ENCODE measurements at regions not wholly inside any gene's neighbourhood (a gene's known extent, or its start where the extent isn't known, plus 50 kb on each side); places are given as distances from the start of the nearest gene placed in this dataset.
A peak's percentile ranks its signal among the peaks of the same experiment; 100 is the strongest.

DNA sequence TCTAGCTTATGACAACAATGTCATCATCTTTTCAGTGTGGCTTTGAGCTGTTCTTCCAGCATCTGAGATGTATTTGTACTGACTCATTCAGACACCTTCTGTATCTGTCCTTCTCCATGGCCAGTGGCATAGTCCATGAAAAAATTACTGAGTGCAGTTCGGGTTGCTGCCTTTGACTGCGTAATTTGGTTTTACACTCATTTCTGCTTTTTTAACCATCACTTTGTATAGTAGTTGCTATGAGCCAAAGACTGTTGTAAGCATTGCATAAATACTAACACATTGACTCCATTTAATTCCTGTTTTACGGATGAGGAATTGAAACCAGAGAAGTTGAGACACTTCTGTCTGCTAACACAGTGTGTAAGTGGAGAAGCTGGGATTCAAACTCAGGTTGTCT lies 190.7 kb upstream of the MID1 start:
- H3K9me3 ChIP-seq (ENCODE audit: control insufficient read depth, insufficient read depth, low read length) = no peaks in the 10 kb centered on the region
- H3K36me3 ChIP-seq (ENCODE audit: insufficient read depth, low read length) = no peaks in the 10 kb centered on the region
- no peak overlapping the region for H3K9ac ChIP-seq (ENCODE audit: low read depth, low read length)
- no peaks in the 10 kb centered on the region for H3K4me1 ChIP-seq (ENCODE audit: insufficient read depth, low read length)

DNA sequence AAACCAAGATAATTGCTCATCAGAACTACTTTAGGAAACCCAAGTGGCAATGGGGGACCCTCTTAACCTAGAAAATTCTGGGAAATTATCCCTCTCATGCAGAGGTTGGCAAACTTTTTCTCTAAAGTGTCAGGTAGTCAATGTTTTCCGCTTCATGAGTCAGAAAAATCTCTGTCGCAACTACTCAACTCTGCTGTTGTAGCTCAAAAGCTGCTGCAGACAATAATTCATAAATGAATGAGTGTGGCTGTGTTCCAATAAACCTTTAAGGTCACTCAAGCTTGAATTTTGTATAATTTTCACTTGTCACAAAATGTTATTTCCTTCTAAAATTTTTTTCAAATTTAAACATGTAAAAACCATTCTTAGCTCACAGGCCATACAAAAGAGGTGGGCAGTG lies 193.4 kb upstream of the MID1 start:
- no peaks in the 10 kb centered on the region for H3K9me3 ChIP-seq (ENCODE audit: control insufficient read depth, insufficient read depth, low read length)
- no peak overlapping the region for H3K9ac ChIP-seq (ENCODE audit: low read depth, low read length)
- no peaks in the 10 kb centered on the region for H3K4me1 ChIP-seq (ENCODE audit: insufficient read depth, low read length)
- H3K36me3 ChIP-seq (ENCODE audit: insufficient read depth, low read length) = no peaks in the 10 kb centered on the region

DNA sequence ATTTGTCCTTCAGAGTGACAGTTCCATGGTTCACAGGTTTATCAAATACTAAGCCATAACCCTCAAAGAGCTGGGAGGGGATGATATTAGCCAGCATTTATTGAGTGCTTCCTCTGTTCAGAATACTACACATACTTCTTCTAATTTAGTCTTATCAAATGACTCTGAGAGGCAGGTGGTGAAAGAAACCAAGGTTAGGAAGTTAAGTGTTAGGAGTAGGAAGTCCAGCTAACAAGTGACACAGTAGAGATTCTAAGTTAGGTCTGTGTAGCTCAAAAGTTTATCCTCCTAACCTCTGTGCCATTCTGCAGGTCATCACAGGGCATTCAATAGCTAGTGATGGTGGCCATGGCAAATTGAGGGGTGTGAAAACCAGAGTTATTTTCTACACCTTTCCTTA lies 198.3 kb upstream of the MID1 start:
- Histone ChIP-seq H3K36me3 (ENCODE audit: insufficient read depth, low read length) (no peaks in the 10 kb centered on the region), H3K9ac (ENCODE audit: low read depth, low read length) (no peak overlapping the region), H3K4me1 (ENCODE audit: insufficient read depth, low read length) (no peaks in the 10 kb centered on the region), H3K9me3 (ENCODE audit: control insufficient read depth, insufficient read depth, low read length) (no peaks in the 10 kb centered on the region)

DNA sequence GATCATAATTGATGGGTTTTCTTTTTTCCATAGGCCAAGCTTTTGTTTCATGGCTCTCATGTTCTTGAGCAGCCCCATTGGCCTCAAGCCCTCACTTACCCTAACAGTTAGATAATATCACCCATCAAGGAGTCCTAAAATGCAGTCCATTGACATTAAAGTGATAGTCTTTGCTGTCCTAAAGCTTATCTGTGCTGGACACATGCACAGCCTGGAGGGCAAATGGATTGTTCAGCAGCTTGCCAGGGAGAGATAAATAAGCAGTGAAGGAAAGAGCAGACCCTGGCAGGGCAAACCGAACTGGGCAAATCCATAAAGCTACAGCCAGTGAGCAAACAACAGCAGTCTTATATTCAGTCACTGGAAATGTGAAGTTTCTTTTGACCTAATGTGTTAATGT lies 199.6 kb upstream of the MID1 start:
- no peaks in the 10 kb centered on the region for H3K4me1 ChIP-seq (ENCODE audit: insufficient read depth, low read length)
- H3K36me3 ChIP-seq (ENCODE audit: insufficient read depth, low read length) = no peaks in the 10 kb centered on the region
- no peaks in the 10 kb centered on the region for H3K9me3 ChIP-seq (ENCODE audit: control insufficient read depth, insufficient read depth, low read length)
- H3K9ac ChIP-seq (ENCODE audit: low read depth, low read length) = no peak overlapping the region

- no peaks in the 10 kb centered on the region for H3K36me3 ChIP-seq (ENCODE audit: insufficient read depth, low read length)
- no peaks in the 10 kb centered on the region for H3K4me1 ChIP-seq (ENCODE audit: insufficient read depth, low read length)
- no peaks in the 10 kb centered on the region for H3K9me3 ChIP-seq (ENCODE audit: control insufficient read depth, insufficient read depth, low read length)
- H3K9ac ChIP-seq (ENCODE audit: low read depth, low read length) = no peak overlapping the region
These were observed 200.9 kb upstream of the MID1 start for GRCh38 chrX:10821293-10821692.

- H3K9ac ChIP-seq (ENCODE audit: low read depth, low read length) = no peak overlapping the region
- no peaks in the 10 kb centered on the region for H3K36me3 ChIP-seq (ENCODE audit: insufficient read depth, low read length)
- H3K4me1 ChIP-seq (ENCODE audit: insufficient read depth, low read length) = peaks cover 4% of the 10 kb centered on the region; the same call in 1 of the 2 replicates
- no peaks in the 10 kb centered on the region for H3K9me3 ChIP-seq (ENCODE audit: control insufficient read depth, insufficient read depth, low read length)
These were observed 207.7 kb upstream of the MID1 start for GRCh38 chrX:10828036-10828435.

- no peaks in the 10 kb centered on the region for H3K36me3 ChIP-seq (ENCODE audit: insufficient read depth, low read length)
- H3K4me1 ChIP-seq (ENCODE audit: insufficient read depth, low read length) = peaks cover 4% of the 10 kb centered on the region; the same call in 1 of the 2 replicates
- no peak overlapping the region for H3K9ac ChIP-seq (ENCODE audit: low read depth, low read length)
- no peaks in the 10 kb centered on the region for H3K9me3 ChIP-seq (ENCODE audit: control insufficient read depth, insufficient read depth, low read length)
These were observed 208.3 kb upstream of the MID1 start for GRCh38 chrX:10828640-10829039.

DNA sequence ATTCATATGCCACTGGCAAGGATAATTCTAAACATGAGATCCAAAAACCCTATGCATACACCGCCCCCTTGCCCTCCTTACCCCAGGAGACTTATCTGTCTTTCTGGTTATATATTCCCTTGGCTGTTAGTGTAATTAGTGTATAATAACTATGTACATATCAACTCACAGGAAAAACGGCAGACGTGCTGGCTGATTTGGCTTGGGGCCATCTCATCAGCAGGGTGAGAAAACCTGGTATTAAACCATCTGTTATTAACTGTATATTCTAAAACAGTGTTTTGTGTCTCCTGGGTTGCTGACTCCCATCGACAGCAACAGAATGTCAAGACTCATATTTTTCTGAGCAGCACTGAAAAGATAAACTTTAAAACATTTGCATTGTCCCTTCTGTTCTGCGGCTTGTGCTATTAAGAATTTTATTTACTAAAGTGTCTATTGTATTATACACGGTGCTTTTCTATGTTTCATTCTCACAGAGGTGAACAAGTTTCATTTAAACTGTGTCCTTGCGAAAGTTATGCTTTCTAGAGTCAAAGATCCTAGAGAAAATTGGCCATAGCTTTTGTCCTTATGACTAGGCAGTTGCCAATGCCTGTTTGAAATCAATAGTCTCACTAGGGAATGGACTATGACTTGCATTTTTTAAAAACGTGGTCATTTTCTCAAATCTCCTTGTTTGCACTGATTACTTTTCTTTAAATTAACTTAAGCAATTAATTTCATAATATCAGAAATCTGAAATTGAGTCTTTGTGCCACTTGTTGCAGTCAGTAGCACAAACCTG lies 211.5 kb upstream of the MID1 start:
- no peaks in the 10 kb centered on the region for H3K9me3 ChIP-seq (ENCODE audit: control insufficient read depth, insufficient read depth, low read length)
- no peaks in the 10 kb centered on the region for H3K36me3 ChIP-seq (ENCODE audit: insufficient read depth, low read length)
- H3K4me1 ChIP-seq (ENCODE audit: insufficient read depth, low read length) = peaks cover 10% of the 10 kb centered on the region; the same call in 1 of the 2 replicates
- no peak overlapping the region for H3K9ac ChIP-seq (ENCODE audit: low read depth, low read length)

DNA sequence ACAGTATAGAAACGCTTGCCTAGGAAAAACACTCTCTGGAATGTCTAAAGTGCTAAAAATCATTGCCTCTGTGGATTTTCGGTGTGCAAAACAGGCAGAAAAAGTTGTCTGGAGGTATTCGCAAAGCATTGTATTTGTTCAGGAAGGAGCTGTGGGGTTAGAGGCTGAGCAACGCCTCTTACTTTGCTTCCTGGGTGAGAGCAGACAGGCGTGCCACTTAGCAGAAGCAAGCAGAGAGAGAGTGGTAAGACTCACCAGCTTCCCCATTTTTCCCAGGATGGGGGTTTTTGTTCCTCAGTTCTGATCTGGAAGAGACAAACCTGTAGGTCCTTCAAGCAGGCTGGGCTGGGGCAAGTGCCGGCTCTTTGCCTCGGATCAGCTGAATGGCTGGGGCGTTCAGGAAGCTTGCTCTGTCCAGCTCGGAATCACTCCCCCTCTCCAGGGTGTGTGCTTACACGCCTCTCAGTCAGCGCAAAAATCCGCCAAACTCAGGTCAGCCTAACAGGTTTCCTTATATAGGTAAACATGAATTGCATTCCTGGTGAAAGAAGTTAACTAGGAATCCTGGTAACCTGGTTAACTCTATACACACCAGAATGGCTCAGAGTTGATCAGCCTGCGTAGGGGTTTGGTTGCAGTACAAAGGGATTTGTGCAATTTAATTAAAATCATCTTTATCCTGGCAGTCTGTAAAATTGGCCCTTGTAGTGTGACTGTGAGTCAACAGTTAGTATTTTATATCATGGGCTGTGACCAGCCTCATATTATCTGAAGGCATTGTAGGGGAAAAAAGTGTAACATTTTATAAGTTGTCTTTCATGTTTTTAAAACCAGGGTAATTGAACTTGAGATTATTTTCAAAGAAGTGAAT lies 213.1 kb upstream of the MID1 start:
- Histone ChIP-seq H3K9ac (ENCODE audit: low read depth, low read length) (peak overlapping the region; percentile 3), H3K36me3 (ENCODE audit: insufficient read depth, low read length) (no peaks in the 10 kb centered on the region), H3K9me3 (ENCODE audit: control insufficient read depth, insufficient read depth, low read length) (no peaks in the 10 kb centered on the region), H3K4me1 (ENCODE audit: insufficient read depth, low read length) (peaks cover 10% of the 10 kb centered on the region; the same call in 1 of the 2 replicates)

GRCh38 chrX:10841579-10841978 lies 221.2 kb upstream of the MID1 start:
- no peaks in the 10 kb centered on the region for H3K36me3 ChIP-seq (ENCODE audit: insufficient read depth, low read length)
- no peak overlapping the region for H3K9ac ChIP-seq (ENCODE audit: low read depth, low read length)
- no peaks in the 10 kb centered on the region for H3K4me1 ChIP-seq (ENCODE audit: insufficient read depth, low read length)
- H3K9me3 ChIP-seq (ENCODE audit: control insufficient read depth, insufficient read depth, low read length) = no peaks in the 10 kb centered on the region

DNA sequence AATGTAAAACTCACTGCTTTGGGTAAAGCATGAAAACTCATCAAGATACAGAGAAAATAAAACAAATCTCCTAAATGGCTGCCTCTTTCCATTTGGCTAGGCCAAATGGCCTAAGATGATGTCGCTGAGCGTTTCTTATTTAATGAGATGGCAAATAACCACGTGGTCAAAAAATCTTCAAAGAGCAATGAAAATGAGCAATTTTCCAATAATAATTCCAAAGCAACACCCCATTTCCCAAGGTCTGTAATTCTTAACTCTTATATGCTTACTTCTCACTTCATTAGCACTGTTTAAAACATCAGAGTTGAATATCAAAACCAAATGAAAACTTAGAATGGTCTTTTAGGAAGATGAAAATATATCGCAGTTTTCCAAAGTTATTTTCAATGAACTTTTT lies 222.3 kb upstream of the MID1 start:
- Histone ChIP-seq H3K9ac (ENCODE audit: low read depth, low read length) (no peak overlapping the region), H3K9me3 (ENCODE audit: control insufficient read depth, insufficient read depth, low read length) (no peaks in the 10 kb centered on the region), H3K4me1 (ENCODE audit: insufficient read depth, low read length) (no peaks in the 10 kb centered on the region), H3K36me3 (ENCODE audit: insufficient read depth, low read length) (no peaks in the 10 kb centered on the region)

GRCh38 chrX:10847333-10847732 lies 226.9 kb upstream of the MID1 start:
- no peaks in the 10 kb centered on the region; the same call in none of the 2 replicates for H3K9me3 ChIP-seq (ENCODE audit: control insufficient read depth, insufficient read depth, low read length)
- H3K9ac ChIP-seq (ENCODE audit: low read depth, low read length) = no peak overlapping the region
- H3K4me1 ChIP-seq (ENCODE audit: insufficient read depth, low read length) = no peaks in the 10 kb centered on the region
- no peaks in the 10 kb centered on the region for H3K36me3 ChIP-seq (ENCODE audit: insufficient read depth, low read length)

DNA sequence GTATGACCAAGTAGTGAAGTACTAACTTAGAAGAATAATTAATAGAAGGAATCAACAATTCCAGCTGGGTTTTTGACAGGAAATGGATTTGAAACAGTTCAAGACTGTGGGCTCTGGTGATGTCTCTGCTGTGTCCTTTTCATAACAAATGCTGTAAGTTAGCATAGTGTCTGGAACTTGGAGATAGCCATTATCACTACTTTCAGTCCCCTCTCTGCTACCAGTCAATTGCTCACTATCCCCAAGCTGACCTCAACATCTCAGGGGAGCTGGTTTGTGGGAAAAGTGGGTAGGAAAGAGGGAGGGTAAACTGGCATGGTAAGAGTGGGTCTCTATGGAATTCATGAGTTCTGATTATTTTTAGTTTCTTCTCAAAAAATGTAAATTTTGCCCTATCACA lies 231.4 kb upstream of the MID1 start:
- Histone ChIP-seq H3K9me3 (ENCODE audit: control insufficient read depth, insufficient read depth, low read length) (no peaks in the 10 kb centered on the region; the same call in none of the 2 replicates), H3K4me1 (ENCODE audit: insufficient read depth, low read length) (no peaks in the 10 kb centered on the region), H3K9ac (ENCODE audit: low read depth, low read length) (no peak overlapping the region), H3K36me3 (ENCODE audit: insufficient read depth, low read length) (no peaks in the 10 kb centered on the region)

DNA sequence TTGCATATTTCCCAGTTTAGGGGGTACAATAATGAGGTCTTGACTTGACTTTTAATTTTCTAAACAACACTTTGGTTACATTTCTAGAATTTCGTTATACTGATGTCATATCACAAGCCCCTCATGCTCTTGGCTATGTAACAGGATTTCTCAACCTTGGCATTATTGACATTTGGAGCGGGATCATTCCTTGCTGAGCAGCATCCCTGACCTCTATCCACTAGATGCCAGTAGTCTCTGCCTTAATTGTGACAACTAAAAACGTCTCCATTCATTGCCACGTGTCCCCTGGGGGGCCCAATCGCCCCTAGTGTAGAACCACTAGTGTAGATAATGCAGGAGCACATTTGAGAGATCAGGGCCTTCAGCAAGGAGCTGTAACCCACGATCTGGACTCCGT lies 234.2 kb upstream of the MID1 start:
- no peaks in the 10 kb centered on the region for H3K36me3 ChIP-seq (ENCODE audit: insufficient read depth, low read length)
- H3K9me3 ChIP-seq (ENCODE audit: control insufficient read depth, insufficient read depth, low read length) = no peaks in the 10 kb centered on the region; the same call in none of the 2 replicates
- H3K4me1 ChIP-seq (ENCODE audit: insufficient read depth, low read length) = no peaks in the 10 kb centered on the region
- H3K9ac ChIP-seq (ENCODE audit: low read depth, low read length) = no peak overlapping the region

GRCh38 chrX:10855845-10856244 lies 235.5 kb upstream of the MID1 start:
- H3K9me3 ChIP-seq (ENCODE audit: control insufficient read depth, insufficient read depth, low read length) = no peaks in the 10 kb centered on the region; the same call in 1 of the 2 replicates
- H3K9ac ChIP-seq (ENCODE audit: low read depth, low read length) = no peak overlapping the region
- no peaks in the 10 kb centered on the region for H3K36me3 ChIP-seq (ENCODE audit: insufficient read depth, low read length)
- H3K4me1 ChIP-seq (ENCODE audit: insufficient read depth, low read length) = no peaks in the 10 kb centered on the region
